Prostate gland (tissue), 2 donors: ENCODE measurements at regions not wholly inside any gene's neighbourhood (a gene's known extent, or its start where the extent isn't known, plus 50 kb on each side); places are given as distances from the start of the nearest gene placed in this dataset.

Experiments
- DNase-seq: peaks from one replicate; pipeline ENCODE4 v3.0.0-alpha.2; 2019; ENCODE audit warnings: low spot score
- H3K27ac ChIP-seq, 2 donors: fragments of 200-600 bp; sonication (generic); 2 replicates each; pipeline ENCODE4 v1.5.1; 2017 to 2019
- H3K27me3 ChIP-seq: fragments of 200-600 bp; sonication (generic); replicated peaks from 2 replicates; pipeline ENCODE4 v1.5.1; 2019; ENCODE audit not compliant: insufficient read depth
- H3K36me3 ChIP-seq, 2 donors: fragments of 200-600 bp; sonication (generic); 1 replicate in 1 of 2; 2 replicates in 1 of 2; pipeline versions ENCODE4 v1.5.1 to v1.8.1; 2017 to 2019
- H3K4me1 ChIP-seq: fragments of 200-600 bp; sonication (generic); replicated peaks from 2 replicates; pipeline ENCODE4 v1.5.1; 2019
- H3K4me3 ChIP-seq, 2 donors: fragments of 200-600 bp; sonication (generic); 2 replicates each; pipeline ENCODE4 v1.5.1; 2017 to 2019
- H3K9me3 ChIP-seq: fragments of 200-600 bp; sonication (generic); 2 replicates; pipeline ENCODE4 v1.5.1; 2017
- POLR2A ChIP-seq: fragments of 450-650 bp; IDR thresholded peaks from one replicate; pipeline ENCODE4 v1.6.1; 2016; ENCODE audit warnings: antibody characterized with exemption, mild to moderate bottlenecking
- POLR2AphosphoS5 ChIP-seq: sonication (generic); formaldehyde crosslinking; IDR thresholded peaks from one replicate; pipeline ENCODE4 v1.6.1; 2017; ENCODE audit warnings: antibody characterized with exemption
- WGBS: methylation state at CpG from one replicate; pipeline ENCODE4 v1.1.5; 2018; 5-methylcytosine and 5-hydroxymethylcytosine counted together
- intact Hi-C: fragments of 100-400 bp; cut with DNase I; formaldehyde crosslinking; loops from one replicate; pipeline ENCODE4 v1.14.2; 2022
- TF ChIP-seq, protein P1 (sequence below), 4 experiments: fragments of 200-600 bp in 2 of 4; fragments of 450-650 bp in 2 of 4; sonication (generic) in 2 of 4; IDR thresholded peaks; 1 replicate in 3 of 4; 2 replicates in 1 of 4; pipeline ENCODE4 v1.5.1; 2016 to 2019; ENCODE audit warnings: antibody characterized with exemption in 4 of 4, mild to moderate bottlenecking in 2 of 4, moderate library complexity in 2 of 4

- no peak overlapping the region for H3K27ac ChIP-seq
- TF ChIP-seq POLR2A: no peak
- WGBS: 81% methylated on average over 4 of the region's 4 CpGs
- H3K36me3 ChIP-seq: no peaks in the 10 kb centered on the region
- no peak for DNase-seq
- intact Hi-C loops: no loop called here
- no peaks in the 10 kb centered on the region for H3K27me3 ChIP-seq
- no peaks in the 10 kb centered on the region for H3K9me3 ChIP-seq
- H3K4me3 ChIP-seq: no peak overlapping the region
- H3K4me1 ChIP-seq: no peaks in the 10 kb centered on the region
These were observed 81.8 kb downstream of the MID1IP1 start for GRCh38 chrX:38882894-38883626.

- no peaks in the 10 kb centered on the region for H3K27me3 ChIP-seq
- 100% methylated on average over 1 of the region's 1 CpG for WGBS
- no peak overlapping the region for H3K4me3 ChIP-seq
- DNase-seq: no peak
- H3K36me3 ChIP-seq: no peaks in the 10 kb centered on the region
- intact Hi-C loops: no loop called here
- H3K27ac ChIP-seq: no peak overlapping the region
- H3K4me1 ChIP-seq: no peaks in the 10 kb centered on the region
- no peaks in the 10 kb centered on the region for H3K9me3 ChIP-seq
- no peak for TF ChIP-seq POLR2AphosphoS5
- no peak for TF ChIP-seq POLR2A
- TF ChIP-seq, protein P1, sequence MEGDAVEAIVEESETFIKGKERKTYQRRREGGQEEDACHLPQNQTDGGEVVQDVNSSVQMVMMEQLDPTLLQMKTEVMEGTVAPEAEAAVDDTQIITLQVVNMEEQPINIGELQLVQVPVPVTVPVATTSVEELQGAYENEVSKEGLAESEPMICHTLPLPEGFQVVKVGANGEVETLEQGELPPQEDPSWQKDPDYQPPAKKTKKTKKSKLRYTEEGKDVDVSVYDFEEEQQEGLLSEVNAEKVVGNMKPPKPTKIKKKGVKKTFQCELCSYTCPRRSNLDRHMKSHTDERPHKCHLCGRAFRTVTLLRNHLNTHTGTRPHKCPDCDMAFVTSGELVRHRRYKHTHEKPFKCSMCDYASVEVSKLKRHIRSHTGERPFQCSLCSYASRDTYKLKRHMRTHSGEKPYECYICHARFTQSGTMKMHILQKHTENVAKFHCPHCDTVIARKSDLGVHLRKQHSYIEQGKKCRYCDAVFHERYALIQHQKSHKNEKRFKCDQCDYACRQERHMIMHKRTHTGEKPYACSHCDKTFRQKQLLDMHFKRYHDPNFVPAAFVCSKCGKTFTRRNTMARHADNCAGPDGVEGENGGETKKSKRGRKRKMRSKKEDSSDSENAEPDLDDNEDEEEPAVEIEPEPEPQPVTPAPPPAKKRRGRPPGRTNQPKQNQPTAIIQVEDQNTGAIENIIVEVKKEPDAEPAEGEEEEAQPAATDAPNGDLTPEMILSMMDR (IDR thresholded peaks at IDR 0.05): no peak
These were observed 84.9 kb downstream of the MID1IP1 start for GRCh38 chrX:38886112-38886511.

GRCh38 chrX:38887222-38887621, 86.0 kb downstream of the MID1IP1 start:
- Histone ChIP-seq H3K27me3 (no peaks in the 10 kb centered on the region), H3K9me3 (no peaks in the 10 kb centered on the region), H3K4me1 (no peaks in the 10 kb centered on the region), H3K36me3 (no peaks in the 10 kb centered on the region), H3K27ac (no peak overlapping the region), H3K4me3 (no peak overlapping the region)
- DNase-seq: no peak
- TF ChIP-seq, protein P1 (IDR thresholded peaks at IDR 0.05): no peak
- TF ChIP-seq POLR2A (no peak), POLR2AphosphoS5 (no peak)
- intact Hi-C loops: no loop called here
- 90% methylated on average over 2 of the region's 2 CpGs for WGBS

DNA sequence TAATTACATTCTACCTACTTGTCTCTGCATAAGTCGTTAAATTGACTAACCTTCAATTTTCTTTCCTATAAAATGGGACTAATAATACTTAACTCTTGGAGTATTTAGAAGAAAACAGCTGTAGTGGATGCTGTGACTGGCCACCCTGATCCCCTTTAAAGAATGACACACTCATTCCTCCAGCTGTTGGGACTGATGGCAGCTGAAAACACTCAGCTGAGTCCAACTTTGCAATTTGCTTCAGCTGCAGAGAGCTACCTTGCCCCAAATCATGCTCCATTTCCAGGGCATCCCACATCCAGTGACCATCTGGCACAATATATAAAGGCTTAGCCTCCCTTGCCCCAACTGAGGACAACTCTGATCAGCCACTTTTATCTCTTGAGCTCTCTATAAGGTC, 89.1 kb downstream of the MID1IP1 start:
- no peaks in the 10 kb centered on the region for H3K36me3 ChIP-seq
- intact Hi-C loops: no loop called here
- TF ChIP-seq POLR2AphosphoS5: no peak
- no peak for TF ChIP-seq POLR2A
- TF ChIP-seq, protein P1 (IDR thresholded peaks at IDR 0.05): no peak
- H3K4me3 ChIP-seq: no peak overlapping the region
- H3K27me3 ChIP-seq: no peaks in the 10 kb centered on the region
- no peaks in the 10 kb centered on the region for H3K9me3 ChIP-seq
- DNase-seq: no peak
- H3K4me1 ChIP-seq: no peaks in the 10 kb centered on the region
- no peak overlapping the region for H3K27ac ChIP-seq
- 57% methylated on average over 1 of the region's 1 CpG for WGBS

- Histone ChIP-seq H3K27ac (no peak overlapping the region), H3K36me3 (no peaks in the 10 kb centered on the region), H3K27me3 (no peaks in the 10 kb centered on the region), H3K4me3 (no peak overlapping the region), H3K9me3 (no peaks in the 10 kb centered on the region), H3K4me1 (no peaks in the 10 kb centered on the region)
- WGBS: 81% methylated on average over 2 of the region's 6 CpGs
- no peak for DNase-seq
- TF ChIP-seq, protein P1 (IDR thresholded peaks at IDR 0.05): no peak
- TF ChIP-seq POLR2A (no peak), POLR2AphosphoS5 (no peak)
- intact Hi-C loops: no loop called here
These were observed 89.7 kb downstream of the MID1IP1 start for GRCh38 chrX:38890963-38891362.
